ENCODE measurements at regions not wholly inside any gene's neighbourhood (a gene's known extent, or its start where the extent isn't known, plus 50 kb on each side); places are given as distances from the start of the nearest gene placed in this dataset.

DNA sequence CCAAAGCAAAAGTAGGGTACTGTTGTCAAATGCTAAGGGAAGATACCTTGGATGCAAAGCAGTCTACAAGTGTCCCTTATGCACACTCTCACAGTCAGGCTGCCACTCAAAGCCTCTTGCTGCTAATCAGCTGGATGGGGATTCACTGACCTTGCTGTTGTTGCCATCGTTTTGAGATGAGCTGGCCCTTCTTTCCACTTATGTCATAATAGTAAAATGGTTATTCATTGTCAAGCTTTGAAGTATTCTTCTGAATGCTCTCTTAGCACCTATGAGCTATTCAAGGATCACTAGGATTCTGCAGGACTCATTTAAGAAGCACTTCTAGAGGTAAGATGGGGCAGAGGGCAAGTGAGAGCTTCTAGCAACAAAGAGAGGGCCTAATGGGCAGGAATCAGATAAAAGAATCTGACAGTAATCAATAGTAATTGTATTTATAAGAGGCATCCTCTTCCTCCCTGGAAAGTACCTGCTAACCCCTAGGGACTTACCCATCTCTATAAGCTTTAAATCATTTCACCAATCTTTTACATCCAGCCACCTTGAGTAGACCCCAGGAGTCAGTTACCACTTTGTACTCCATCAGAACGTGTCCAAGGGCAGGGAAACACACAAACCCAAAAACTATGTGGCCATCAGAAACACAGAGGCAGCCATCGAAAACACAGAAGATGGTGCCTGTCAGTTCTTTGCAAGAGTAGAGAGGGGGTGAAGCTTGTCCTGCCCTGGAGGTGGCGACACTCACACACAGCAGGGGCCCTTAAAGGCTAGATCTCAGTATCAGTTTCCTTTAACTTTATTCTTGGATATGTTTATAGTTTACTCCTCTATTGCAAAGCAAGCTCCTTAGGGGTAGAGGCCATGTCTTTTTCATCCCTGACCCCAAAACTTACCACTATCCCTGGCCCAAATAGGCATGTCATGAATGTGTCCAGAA lies 103.7 kb upstream of the NFIA start:
- CTCF ChIA-PET: interaction anchor here (0.6 to 2.0 kb wide), 18 partner anchors 10 to 1007 kb away, joined by 3 to 11 read pairs (median 4); no protein-coding TSS in a partner anchor
- H3K27ac ChIP-seq: no peak overlapping the region
- DNase-seq (ENCODE audit: low spot score): peak; percentile 52
- POLR2A ChIA-PET (ENCODE audit: low non-redundant PET): no interaction called here
- peak; percentile 76 for TF ChIP-seq CTCF (conservative IDR thresholded peaks at IDR 0.05; ENCODE audit: low read depth)

DNA sequence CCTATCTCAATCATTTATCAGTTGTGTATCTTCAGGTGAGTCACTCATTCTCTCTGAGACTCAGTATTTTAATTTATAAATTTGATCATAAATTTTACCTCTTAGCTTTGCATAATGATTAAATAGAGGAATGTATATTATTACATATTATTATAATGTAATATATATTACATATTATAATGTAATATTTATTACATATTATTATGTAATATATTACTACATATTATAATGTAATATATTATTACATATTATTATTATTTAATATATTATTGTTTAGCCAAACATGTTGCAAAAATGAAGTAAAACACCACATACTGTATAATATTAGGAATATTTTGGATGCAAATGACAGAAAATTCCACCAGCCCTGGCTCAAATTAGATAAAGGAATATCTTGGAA lies 104.7 kb upstream of the NFIA start:
- no peak overlapping the region for H3K27ac ChIP-seq
- no peak for DNase-seq (ENCODE audit: low spot score)
- POLR2A ChIA-PET (ENCODE audit: low non-redundant PET): no interaction called here
- no peak for TF ChIP-seq CTCF (conservative IDR thresholded peaks at IDR 0.05; ENCODE audit: low read depth)
- CTCF ChIA-PET: interaction anchor here (0.6 to 2.0 kb wide), 2 partner anchors 56 to 611 kb away, joined by 4 to 5 read pairs; no protein-coding TSS in a partner anchor

- TF ChIP-seq CTCF (conservative IDR thresholded peaks at IDR 0.05; ENCODE audit: low read depth): no peak
- H3K27ac ChIP-seq: no peak overlapping the region
- ChIA-PET CTCF (no interaction called here), POLR2A (ENCODE audit: low non-redundant PET) (no interaction called here)
- no peak for DNase-seq (ENCODE audit: low spot score)
Measured at GRCh38 chr1:60974524-60975372, 107.6 kb upstream of the NFIA start.

DNA sequence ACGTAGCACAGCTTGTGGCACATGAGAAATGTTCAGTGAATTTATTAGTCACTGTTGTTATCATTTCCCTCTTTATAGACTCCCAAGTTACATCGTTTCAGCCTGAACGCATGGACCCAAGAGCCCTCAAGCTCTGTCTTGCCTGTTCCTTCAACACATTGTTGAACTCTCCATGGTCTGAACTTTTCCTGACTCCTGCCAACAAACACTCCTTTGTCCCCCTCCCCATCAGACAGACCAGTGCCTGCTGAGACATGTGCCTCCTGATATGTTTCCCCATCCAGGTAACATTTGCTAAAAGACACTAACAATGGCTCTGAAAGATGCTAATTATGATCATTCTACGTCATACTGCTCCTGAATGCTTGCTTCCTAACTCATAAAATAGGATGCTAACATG lies 108.7 kb upstream of the NFIA start:
- TF ChIP-seq CTCF (conservative IDR thresholded peaks at IDR 0.05; ENCODE audit: low read depth): no peak
- H3K27ac ChIP-seq: no peak overlapping the region
- ChIA-PET CTCF (interaction anchor here (0.7 to 0.9 kb wide), 3 partner anchors 9 to 994 kb away, joined by 3 read pairs; no protein-coding TSS in a partner anchor), POLR2A (ENCODE audit: low non-redundant PET) (no interaction called here)
- no peak for DNase-seq (ENCODE audit: low spot score)

GRCh38 chr1:60972841-60973364 lies 109.5 kb upstream of the NFIA start:
- ChIA-PET POLR2A (ENCODE audit: low non-redundant PET) (no interaction called here), CTCF (no interaction called here)
- no peak for TF ChIP-seq CTCF (conservative IDR thresholded peaks at IDR 0.05; ENCODE audit: low read depth)
- no peak overlapping the region for H3K27ac ChIP-seq
- DNase-seq (ENCODE audit: low spot score): peak; percentile 69

DNA sequence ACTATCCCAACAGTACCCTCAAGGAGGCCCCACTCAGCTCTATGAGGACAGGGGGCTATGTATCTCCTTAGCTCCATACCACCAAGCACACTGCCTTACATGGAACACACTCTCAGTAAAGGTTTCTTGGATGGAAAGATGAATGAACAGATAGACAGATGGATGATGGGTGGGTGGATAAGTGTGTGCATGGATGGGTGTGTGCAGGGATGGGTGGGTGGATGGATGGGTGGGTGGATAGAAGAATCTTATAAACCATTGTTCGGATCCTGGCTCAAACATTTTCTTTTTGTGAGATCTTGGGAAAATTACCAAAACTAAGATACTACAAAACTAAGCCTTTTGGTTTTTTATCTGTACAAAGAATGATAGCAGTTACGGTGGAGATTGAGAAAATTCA lies 111.0 kb upstream of the NFIA start:
- ChIA-PET CTCF (no interaction called here), POLR2A (ENCODE audit: low non-redundant PET) (no interaction called here)
- no peak for TF ChIP-seq CTCF (conservative IDR thresholded peaks at IDR 0.05; ENCODE audit: low read depth)

More for the DNA sequence above, 111.0 kb upstream of the NFIA start:
- no peak for DNase-seq (ENCODE audit: low spot score)
- no peak overlapping the region for H3K27ac ChIP-seq
